GM21723 (cell line): ENCODE measurements at regions not wholly inside any gene's neighbourhood (a gene's known extent, or its start where the extent isn't known, plus 50 kb on each side); places are given as distances from the start of the nearest gene placed in this dataset.

Source experiments
- ATAC-seq: cut with Tn5 transposase; IDR thresholded peaks from one replicate; pipeline ENCODE4 v1.9.1; 2021; ENCODE audit warnings: mild to moderate bottlenecking, moderate library complexity; ENCODE audit not compliant: unreplicated experiment

GRCh38 chr21:16606271-16606670 is 876.5 kb downstream of the USP25 start:
- no peak for ATAC-seq

GRCh38 chr21:16608209-16608830 is 878.5 kb downstream of the USP25 start:
- ATAC-seq = no peak

GRCh38 chr21:16619281-16619680 is 889.5 kb downstream of the USP25 start:
- no peak for ATAC-seq

- no peak for ATAC-seq
These were observed 891.1 kb downstream of the USP25 start for GRCh38 chr21:16620786-16621320.

- ATAC-seq = no peak
These were observed 888.2 kb upstream of the CXADR start for GRCh38 chr21:16624479-16625118.

GRCh38 chr21:16625491-16625890 is 887.4 kb upstream of the CXADR start:
- ATAC-seq = no peak

GRCh38 chr21:16633831-16634459 is 878.9 kb upstream of the CXADR start:
- no peak for ATAC-seq

GRCh38 chr21:16634515-16634914 is 878.3 kb upstream of the CXADR start:
- no peak for ATAC-seq

GRCh38 chr21:16640297-16641027 is 872.4 kb upstream of the CXADR start:
- ATAC-seq = no peak

- ATAC-seq = no peak
These were observed 870.5 kb upstream of the CXADR start for GRCh38 chr21:16642353-16642752.

GRCh38 chr21:16644685-16645084 is 868.2 kb upstream of the CXADR start:
- ATAC-seq = no peak

GRCh38 chr21:16650714-16651366 is 862.0 kb upstream of the CXADR start:
- no peak for ATAC-seq

GRCh38 chr21:16651956-16652355 is 860.9 kb upstream of the CXADR start:
- ATAC-seq = no peak

GRCh38 chr21:16663436-16663835 is 849.4 kb upstream of the CXADR start:
- ATAC-seq = no peak

GRCh38 chr21:16667395-16667794 is 845.4 kb upstream of the CXADR start:
- no peak for ATAC-seq

- ATAC-seq = no peak
These were observed 837.9 kb upstream of the CXADR start for GRCh38 chr21:16674949-16675348.

- ATAC-seq = no peak
These were observed 836.5 kb upstream of the CXADR start for GRCh38 chr21:16676391-16676790.

- ATAC-seq = no peak
These were observed 834.2 kb upstream of the CXADR start for GRCh38 chr21:16678429-16679160.

- no peak for ATAC-seq
These were observed 817.8 kb upstream of the CXADR start for GRCh38 chr21:16695074-16695473.

GRCh38 chr21:16707274-16707673 is 805.6 kb upstream of the CXADR start:
- no peak for ATAC-seq
